ENCODE measurements at regions not wholly inside any gene's neighbourhood (a gene's known extent, or its start where the extent isn't known, plus 50 kb on each side); places are given as distances from the start of the nearest gene placed in this dataset.
"Not testable (repeated sequence)": the region's sequence is repeated elsewhere in the genome, so short reads cannot be mapped to it uniquely, and the experiment has no call there.

DNA sequence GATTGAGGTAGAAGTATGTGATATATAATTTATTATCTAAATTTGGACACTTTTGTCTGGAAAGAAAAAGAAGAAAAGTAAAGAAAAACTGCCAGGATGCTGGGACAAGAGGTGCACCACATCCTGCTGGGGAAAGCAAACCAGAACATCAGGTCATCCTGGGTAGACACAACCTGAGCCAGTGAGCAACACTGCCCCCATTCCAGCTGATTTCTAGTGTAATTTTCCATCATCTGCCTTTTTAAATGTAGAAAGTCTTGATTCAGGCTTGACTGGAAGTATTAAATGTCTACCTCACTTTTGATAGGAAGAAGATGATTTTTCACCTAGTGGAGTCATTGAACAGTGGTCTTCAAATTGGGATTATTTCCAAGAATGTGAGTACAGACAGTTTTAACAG lies 1164.5 kb upstream of the CITED2 start:
- peak; percentile 62 for DNase-seq (ENCODE audit: low read depth)

GRCh38 chr6:140537834-140538705 lies 1163.6 kb upstream of the CITED2 start:
- DNase-seq (ENCODE audit: low read depth), result peak; percentile 100

DNA sequence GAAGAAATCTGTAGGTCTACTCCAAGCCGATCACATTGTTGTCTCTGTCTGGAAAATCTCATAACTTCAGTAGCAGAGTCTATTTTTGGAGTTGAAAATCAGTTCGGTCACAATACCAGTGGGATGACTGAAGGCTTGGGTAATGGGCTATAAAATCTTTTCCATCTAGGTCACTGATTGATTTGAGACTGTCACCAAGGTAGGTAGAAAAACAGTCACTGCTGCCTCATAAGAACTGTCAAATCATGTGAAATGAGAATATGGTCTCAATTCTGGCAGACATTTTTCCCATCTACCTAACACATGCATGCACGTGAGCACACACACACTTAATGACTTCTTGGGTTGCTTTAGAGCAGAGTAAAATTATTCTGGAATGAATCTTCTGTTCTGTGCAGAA lies 1162.8 kb upstream of the CITED2 start:
- DNase-seq (ENCODE audit: low read depth), result peak; percentile 43

DNA sequence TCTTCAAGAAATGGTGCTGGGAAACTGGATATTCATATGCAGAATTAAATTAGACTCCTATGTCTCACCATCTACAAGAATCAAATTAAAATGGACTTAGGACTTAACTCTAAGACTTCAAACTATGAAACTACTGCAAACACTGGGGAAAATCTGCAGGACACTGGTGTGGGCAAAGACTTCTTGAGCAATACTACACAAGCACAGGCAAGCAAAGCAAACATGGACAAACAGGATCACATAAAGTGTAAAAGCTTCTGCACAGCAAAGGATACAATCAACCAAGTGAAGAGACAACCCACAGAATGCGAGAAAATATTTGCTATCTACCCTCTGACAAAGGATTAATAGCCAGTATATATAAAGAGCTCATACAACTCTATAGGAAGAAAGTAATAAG lies 1161.1 kb upstream of the CITED2 start:
- DNase-seq (ENCODE audit: low read depth), result no peak

GRCh38 chr6:140533526-140533925 lies 1159.1 kb upstream of the CITED2 start:
- peak; percentile 3 for DNase-seq (ENCODE audit: low read depth)

- DNase-seq (ENCODE audit: low read depth), result peak; percentile 18
Measured at GRCh38 chr6:140504776-140505175, 1130.3 kb upstream of the CITED2 start.

GRCh38 chr6:140500849-140501248 lies 1126.4 kb upstream of the CITED2 start:
- DNase-seq (ENCODE audit: low read depth), result no peak

DNA sequence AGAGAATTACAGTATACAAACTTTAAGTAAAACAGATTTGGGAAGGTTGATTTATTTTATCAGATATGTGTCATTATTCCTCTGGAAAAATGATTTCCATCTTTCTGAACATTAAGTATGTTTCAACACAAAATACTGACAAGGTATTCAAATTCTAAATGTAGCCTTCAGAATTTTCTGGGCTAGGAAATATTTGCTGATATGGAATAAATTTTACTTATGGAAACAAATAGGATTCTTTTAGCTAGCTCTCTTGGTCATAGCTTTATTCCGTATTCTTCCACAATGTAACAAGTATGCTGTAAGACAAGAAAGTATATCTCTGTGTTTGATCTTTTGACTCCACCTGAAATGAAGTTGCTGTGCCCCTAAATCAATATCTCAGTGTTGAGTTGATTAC lies 1125.2 kb upstream of the CITED2 start:
- no peak for DNase-seq (ENCODE audit: low read depth)

- DNase-seq (ENCODE audit: low read depth), result peak; percentile 85
Measured at GRCh38 chr6:140494321-140495108, 1120.1 kb upstream of the CITED2 start.

DNA sequence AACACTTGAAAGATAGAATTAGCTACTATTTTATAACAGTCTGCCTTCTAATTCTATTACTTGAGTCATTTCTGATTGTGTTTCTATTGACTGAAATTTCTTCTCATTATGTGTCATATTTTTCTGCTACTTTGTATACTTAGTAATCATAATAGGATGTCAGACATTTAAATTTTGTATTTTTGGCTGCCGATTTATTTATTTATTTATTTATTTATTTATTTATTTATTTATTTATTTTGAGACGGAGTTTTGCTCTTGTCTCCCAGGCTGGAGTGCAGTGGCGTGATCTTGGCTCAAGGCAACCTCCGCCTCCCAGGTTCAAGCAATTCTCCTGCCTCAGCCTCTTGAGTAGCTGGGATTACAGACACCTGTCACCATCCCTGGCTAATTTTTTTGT lies 1119.0 kb upstream of the CITED2 start:
- not testable (repeated sequence) for DNase-seq (ENCODE audit: low read depth)

DNA sequence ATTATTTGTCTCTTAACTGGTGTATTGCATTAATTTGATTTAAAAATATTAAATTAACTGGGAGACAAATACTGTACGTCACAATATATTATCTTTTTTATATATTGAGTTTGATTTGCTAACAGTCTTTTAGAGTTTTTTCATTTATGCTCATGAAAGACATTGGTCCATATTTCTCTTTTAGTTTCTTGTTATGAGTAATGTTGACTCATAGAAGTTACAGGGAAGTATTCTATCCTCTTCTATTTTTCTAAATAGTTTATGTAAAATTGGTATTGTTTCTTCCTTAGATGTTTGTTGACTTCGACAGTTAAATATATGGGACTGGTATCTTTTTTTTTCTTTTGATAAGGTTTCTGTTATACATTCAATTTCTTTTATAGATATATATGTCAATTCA lies 1115.6 kb upstream of the CITED2 start:
- peak; percentile 51 for DNase-seq (ENCODE audit: low read depth)

- peak; percentile 49 for DNase-seq (ENCODE audit: low read depth)
Measured at GRCh38 chr6:140487586-140487985, 1113.1 kb upstream of the CITED2 start.

- DNase-seq (ENCODE audit: low read depth), result peak; percentile 50
Measured at GRCh38 chr6:140486450-140487361, 1112.3 kb upstream of the CITED2 start.

DNA sequence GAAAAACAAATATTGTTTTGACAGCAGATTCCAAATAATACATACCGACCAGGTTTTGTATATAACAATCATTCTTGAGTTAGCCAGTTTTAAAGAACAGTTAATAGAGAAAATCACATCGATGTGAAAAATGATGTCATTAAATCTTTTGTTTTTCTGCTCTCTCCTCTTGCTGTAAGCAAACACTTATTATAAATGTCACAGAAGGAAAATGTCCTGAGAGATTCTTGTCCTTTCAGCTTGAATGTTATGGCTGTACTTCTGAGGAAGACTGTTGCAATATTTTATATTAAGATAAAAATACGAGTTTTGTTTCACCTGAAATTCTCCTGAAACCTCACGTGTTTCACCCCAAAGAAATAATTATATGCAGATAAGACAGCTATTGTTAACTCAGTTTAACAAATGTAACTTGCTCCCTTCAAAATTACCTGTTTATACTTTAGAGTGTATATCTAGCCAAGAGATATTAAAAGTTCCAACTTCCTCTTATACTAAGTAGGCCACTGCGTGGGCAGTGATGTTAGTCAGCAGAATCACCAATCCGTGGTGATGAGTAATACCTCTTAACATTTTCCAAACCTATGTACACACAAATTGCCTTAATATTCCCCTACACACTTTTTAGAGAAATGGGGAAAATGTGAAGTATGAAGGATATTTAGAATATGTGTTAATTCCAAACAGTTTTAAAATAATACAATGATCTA lies 1111.4 kb upstream of the CITED2 start:
- peak; percentile 98 for DNase-seq (ENCODE audit: low read depth)

DNA sequence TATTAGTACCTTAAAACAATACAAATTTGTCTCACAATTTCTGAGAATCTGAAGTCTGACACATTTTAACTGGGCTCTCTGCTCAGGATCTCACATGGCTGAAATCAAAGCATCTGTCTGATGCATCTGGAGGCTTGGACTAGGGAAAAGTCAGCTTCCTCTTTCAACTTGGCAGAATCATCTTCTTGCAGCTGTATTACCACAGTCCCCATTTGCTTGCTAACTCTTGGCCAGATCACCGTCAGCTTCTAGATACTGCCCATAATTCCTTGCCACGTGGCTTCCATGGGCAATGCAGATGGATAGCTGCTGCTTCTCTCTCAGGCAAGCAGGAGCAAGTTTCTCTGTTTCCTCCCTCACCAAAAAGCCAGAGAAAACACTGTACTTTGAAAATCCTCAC lies 1106.4 kb upstream of the CITED2 start:
- peak; percentile 39 for DNase-seq (ENCODE audit: low read depth)

GRCh38 chr6:140478631-140479030 lies 1104.2 kb upstream of the CITED2 start:
- DNase-seq (ENCODE audit: low read depth), result no peak

DNA sequence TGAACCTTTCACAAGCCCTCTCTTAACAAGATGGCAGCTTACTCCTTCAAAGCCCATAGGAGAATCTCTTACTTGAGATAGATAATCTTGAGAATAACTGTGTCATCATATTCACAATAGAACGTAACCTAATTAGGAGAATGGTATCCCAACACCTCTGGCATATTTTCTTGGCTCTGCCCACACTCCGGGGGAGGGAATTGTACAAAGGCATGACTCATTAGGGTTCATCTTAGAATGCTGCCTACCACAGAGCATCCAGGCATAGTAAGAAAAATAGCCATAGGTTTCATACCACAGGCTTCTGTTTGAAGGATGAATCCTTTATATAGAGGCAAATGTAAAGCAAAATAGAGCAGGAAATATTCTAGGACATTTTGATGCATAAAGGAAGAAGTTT lies 1100.6 kb upstream of the CITED2 start:
- peak; percentile 44 for DNase-seq (ENCODE audit: low read depth)

DNA sequence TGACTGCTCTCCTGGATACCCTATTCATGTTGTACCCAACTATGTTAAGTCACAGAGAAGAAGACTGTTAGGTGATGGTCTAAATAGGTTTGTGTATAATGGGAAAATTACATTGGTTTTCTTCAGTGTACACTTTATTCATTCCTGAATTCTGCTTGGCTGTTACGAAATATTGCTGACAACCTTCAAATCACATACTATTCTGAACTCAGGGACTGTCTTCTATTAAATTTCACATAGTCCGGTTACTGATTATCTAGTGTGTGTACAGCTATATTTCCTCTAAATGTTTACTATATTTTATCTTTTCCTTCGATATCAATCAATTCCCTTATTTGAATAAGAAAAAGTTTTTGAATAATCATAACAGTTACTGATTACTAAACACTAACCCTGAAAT lies 1090.3 kb upstream of the CITED2 start:
- DNase-seq (ENCODE audit: low read depth), result peak; percentile 31

DNA sequence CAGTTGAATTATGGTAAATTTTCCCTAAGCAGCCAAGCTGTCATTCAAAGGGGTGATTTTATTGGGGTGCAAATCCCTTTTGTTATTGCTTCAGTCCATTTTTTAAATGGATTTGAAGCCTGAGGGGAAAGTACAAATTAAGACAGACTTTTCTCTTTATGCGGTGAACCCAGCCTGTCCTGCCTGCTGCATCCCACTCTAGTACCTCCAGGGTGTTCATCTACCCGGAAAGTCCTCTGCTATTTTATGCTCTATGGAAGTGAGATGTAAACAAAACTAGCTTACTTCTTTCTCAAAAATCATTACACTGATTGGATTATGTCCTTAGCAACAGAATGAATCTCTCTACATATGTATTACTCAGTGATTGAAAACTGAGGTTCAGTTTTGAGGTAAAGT lies 1088.9 kb upstream of the CITED2 start:
- peak; percentile 74 for DNase-seq (ENCODE audit: low read depth)

DNA sequence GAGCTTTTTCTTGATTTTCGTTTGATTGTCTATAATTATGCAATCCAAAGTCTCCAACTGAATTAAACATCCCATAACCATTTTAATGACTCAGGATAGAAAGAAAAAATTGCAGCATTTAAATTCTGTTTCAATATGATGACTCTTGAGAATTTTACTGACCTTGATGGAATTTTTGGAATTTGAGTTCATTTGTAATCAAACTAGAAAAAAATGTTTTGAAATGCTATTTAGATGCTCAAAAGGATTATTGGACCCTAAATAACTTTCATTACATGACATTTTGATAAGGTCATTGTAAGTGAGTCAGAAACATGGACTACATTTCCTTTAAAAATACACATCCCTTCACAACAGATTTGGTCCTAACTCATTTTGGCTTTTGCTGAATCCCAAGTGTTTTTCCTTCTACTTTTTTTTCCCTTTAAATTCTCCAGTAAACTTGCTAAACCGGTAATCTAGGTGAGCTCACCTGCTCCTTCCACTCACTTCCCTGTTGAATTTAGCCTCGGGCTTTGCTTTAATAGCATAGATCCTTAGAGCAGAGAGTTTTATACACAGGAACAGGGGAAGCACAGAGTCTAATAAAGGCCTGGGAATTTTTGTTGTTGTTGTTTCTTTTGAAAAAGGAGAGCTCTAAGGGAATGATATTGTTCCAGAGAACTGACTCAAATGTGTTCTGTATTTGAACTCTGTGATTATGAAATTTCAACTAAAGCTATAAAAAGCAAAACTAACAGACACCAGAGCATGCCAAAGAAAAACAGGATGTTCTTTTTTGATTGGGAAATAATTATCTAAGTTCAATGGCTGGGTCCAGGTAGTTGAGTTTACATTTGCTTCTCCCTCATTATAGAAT lies 1088.2 kb upstream of the CITED2 start:
- DNase-seq (ENCODE audit: low read depth), result peak; percentile 91

DNA sequence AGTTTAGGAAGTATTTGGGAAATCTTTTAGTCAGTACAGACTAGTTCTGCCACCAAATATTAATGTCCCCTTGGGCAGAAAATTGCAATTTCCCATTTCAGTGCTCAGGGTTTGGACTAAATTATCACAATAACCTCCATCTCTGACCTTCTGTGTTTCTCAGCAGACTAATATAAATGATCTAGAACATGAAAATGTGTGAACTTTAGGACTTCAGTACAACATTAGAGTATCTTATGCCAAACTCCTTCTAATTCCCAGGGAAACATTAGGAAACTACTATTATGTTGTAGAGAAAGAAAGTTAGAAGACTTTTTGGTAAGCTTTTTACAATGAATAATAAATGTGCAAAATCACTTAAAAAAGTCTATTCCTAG lies 1087.6 kb upstream of the CITED2 start:
- DNase-seq (ENCODE audit: low read depth), result no peak
